Stomach (tissue), 4 donors: ENCODE measurements at regions not wholly inside any gene's neighbourhood (a gene's known extent, or its start where the extent isn't known, plus 50 kb on each side); places are given as distances from the start of the nearest gene placed in this dataset.
"Not testable (repeated sequence)": the region's sequence is repeated elsewhere in the genome, so short reads cannot be mapped to it uniquely, and the experiment has no call there.

Source experiments
- EP300 ChIP-seq: sonication (generic); formaldehyde crosslinking; IDR thresholded peaks from one replicate; pipeline ENCODE4 v1.6.1; 2017; ENCODE audit warnings: antibody characterized with exemption
- TF ChIP-seq, protein P1 (sequence below), 7 experiments: fragments of 450-650 bp in 4 of 7; fragments of 200-600 bp in 3 of 7; sonication (generic) in 3 of 7; IDR thresholded peaks; one replicate each; pipeline ENCODE4 v1.5.1; 2016 to 2019; ENCODE audit warnings: antibody characterized with exemption in 7 of 7, control low read depth in 2 of 7, mild to moderate bottlenecking in 1 of 7

DNA sequence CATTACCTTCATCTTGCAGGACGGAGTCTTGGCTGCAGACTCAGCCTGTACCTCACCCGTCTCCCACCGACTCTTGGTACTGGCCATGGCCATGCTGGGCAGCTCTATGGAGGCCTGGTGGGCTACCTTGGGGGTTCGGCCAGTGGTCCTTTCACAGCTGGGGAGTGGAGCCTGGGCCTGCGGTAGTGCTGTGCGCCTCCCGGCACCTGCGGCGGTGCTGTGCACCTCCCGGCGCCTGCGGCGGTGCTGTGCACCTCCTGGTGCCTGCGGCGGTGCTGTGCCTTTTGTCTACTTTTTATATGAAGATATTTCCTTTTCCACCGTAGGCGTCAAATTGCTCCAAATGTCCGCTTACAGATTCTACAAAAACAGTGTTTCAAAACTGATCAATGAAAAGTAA, 367.2 kb upstream of the SPATA31A5 start:
- TF ChIP-seq, protein P1, sequence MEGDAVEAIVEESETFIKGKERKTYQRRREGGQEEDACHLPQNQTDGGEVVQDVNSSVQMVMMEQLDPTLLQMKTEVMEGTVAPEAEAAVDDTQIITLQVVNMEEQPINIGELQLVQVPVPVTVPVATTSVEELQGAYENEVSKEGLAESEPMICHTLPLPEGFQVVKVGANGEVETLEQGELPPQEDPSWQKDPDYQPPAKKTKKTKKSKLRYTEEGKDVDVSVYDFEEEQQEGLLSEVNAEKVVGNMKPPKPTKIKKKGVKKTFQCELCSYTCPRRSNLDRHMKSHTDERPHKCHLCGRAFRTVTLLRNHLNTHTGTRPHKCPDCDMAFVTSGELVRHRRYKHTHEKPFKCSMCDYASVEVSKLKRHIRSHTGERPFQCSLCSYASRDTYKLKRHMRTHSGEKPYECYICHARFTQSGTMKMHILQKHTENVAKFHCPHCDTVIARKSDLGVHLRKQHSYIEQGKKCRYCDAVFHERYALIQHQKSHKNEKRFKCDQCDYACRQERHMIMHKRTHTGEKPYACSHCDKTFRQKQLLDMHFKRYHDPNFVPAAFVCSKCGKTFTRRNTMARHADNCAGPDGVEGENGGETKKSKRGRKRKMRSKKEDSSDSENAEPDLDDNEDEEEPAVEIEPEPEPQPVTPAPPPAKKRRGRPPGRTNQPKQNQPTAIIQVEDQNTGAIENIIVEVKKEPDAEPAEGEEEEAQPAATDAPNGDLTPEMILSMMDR (IDR thresholded peaks at IDR 0.05) = not testable (repeated sequence)
- TF ChIP-seq EP300 = not testable (repeated sequence)
